Ovary (tissue), 3 donors: ENCODE measurements at regions not wholly inside any gene's neighbourhood (a gene's known extent, or its start where the extent isn't known, plus 50 kb on each side); places are given as distances from the start of the nearest gene placed in this dataset.

Source experiments
- CTCF ChIP-seq, 3 donors: fragments of 450-650 bp in 2 of 3; fragments of 200-600 bp in 1 of 3; IDR thresholded peaks; one replicate each; pipeline versions ENCODE4 v1.5.1 to v1.8.0; 2016 to 2022; ENCODE audit warnings: antibody characterized with exemption in 3 of 3, mild to moderate bottlenecking in 1 of 3
- POLR2A ChIP-seq: fragments of 450-650 bp; IDR thresholded peaks from one replicate; pipeline ENCODE4 v1.6.1; 2017; ENCODE audit warnings: antibody characterized with exemption, mild to moderate bottlenecking, moderate library complexity
- donor health status: DM: no; HTN: no; CAD: no.

GRCh38 chr14:104400355-104400754 is 179.2 kb upstream of the C14orf180 start:
- TF ChIP-seq CTCF (IDR thresholded peaks at IDR 0.05), result no peak
- TF ChIP-seq POLR2A, result no peak
